Chondrocyte (in vitro differentiated cells): ENCODE measurements at regions not wholly inside any gene's neighbourhood (a gene's known extent, or its start where the extent isn't known, plus 50 kb on each side); places are given as distances from the start of the nearest gene placed in this dataset.

Experiments
- DNase-seq: peaks from one replicate; pipeline ENCODE4 v3.0.0; 2021; ENCODE audit warnings: mixed read lengths, low spot score
- H3K27ac Mint-ChIP-seq: one replicate; pipeline ENCODE4 v1.8.0; 2021; ENCODE audit warnings: mild to moderate bottlenecking, moderate library complexity, mixed read lengths; ENCODE audit not compliant: unreplicated experiment
- H3K27me3 Mint-ChIP-seq: 2 replicates; pipeline ENCODE4 v1.8.0; 2021; ENCODE audit warnings: low read depth, mixed read lengths
- H3K36me3 Mint-ChIP-seq: 2 replicates; pipeline ENCODE4 v1.8.0; 2021; ENCODE audit warnings: low read depth, mixed read lengths
- H3K4me1 Mint-ChIP-seq: 2 replicates; pipeline ENCODE4 v1.8.0; 2021; ENCODE audit warnings: low read depth, mild to moderate bottlenecking, mixed read lengths
- H3K4me3 Mint-ChIP-seq: one replicate; pipeline ENCODE4 v1.8.0; 2021; ENCODE audit warnings: mild to moderate bottlenecking, moderate library complexity, mixed read lengths; ENCODE audit not compliant: unreplicated experiment
- H3K9me3 Mint-ChIP-seq: 2 replicates; pipeline ENCODE4 v1.8.0; 2021; ENCODE audit warnings: low read depth, mixed read lengths
- TF ChIP-seq, protein P1 (sequence below): fragments of 200-600 bp; sonication (generic); IDR thresholded peaks from 2 replicates; pipeline ENCODE4 v1.5.0; 2021; ENCODE audit warnings: antibody characterized with exemption, mild to moderate bottlenecking, moderate library complexity

DNA sequence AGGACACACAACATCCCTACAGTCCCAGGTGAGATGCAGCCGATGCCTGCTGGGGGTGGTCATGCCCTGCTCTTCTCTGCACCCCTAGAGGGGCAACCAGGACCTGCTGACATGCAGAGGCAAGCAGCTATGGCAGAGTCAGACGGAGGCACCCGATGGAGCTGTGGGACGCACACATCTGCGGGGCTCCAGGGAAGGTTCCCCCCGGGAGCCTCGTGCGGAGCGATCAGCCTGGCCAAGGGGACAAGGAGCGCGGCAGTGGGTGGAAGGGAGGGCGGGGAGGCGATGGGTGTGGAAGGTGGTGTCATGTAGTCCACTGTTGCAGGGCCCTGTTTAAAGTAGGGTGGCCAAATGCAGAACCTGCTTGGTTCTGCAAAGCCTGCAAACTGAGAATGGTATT, 143.0 kb upstream of the AJAP1 start:
- Mint-ChIP-seq H3K4me1 (no peaks in the 10 kb centered on the region), H3K36me3 (no peaks in the 10 kb centered on the region), H3K27me3 (peaks cover 2% of the 10 kb centered on the region), H3K4me3 (no peak overlapping the region), H3K27ac (no peak overlapping the region), H3K9me3 (peaks cover 19% of the 10 kb centered on the region)
- DNase-seq: no peak
- TF ChIP-seq, protein P1, sequence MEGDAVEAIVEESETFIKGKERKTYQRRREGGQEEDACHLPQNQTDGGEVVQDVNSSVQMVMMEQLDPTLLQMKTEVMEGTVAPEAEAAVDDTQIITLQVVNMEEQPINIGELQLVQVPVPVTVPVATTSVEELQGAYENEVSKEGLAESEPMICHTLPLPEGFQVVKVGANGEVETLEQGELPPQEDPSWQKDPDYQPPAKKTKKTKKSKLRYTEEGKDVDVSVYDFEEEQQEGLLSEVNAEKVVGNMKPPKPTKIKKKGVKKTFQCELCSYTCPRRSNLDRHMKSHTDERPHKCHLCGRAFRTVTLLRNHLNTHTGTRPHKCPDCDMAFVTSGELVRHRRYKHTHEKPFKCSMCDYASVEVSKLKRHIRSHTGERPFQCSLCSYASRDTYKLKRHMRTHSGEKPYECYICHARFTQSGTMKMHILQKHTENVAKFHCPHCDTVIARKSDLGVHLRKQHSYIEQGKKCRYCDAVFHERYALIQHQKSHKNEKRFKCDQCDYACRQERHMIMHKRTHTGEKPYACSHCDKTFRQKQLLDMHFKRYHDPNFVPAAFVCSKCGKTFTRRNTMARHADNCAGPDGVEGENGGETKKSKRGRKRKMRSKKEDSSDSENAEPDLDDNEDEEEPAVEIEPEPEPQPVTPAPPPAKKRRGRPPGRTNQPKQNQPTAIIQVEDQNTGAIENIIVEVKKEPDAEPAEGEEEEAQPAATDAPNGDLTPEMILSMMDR: no peak

DNA sequence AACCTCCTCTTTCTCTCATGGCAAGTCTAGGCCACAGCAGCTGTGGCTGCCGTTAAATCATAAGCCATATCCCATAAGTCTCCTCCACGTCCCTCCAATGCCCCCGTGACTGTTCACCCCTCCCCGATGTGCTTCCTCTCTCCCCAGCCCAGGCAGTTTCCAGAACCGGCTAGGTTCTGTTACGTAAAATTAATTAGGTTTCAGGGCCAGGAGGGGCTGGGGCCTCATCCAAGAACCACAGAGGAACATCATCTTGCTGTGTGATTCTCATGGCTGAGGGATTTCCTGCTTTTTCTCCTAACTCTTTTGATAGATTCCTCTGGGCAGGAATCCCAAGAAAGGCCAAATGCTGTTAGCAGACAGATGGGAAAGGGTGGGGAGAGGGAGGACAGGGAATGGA, 141.8 kb upstream of the AJAP1 start:
- H3K27ac Mint-ChIP-seq: no peak overlapping the region
- no peak for DNase-seq
- peaks cover 2% of the 10 kb centered on the region for H3K27me3 Mint-ChIP-seq
- H3K9me3 Mint-ChIP-seq: peaks cover 21% of the 10 kb centered on the region
- no peaks in the 10 kb centered on the region for H3K36me3 Mint-ChIP-seq
- H3K4me1 Mint-ChIP-seq: no peaks in the 10 kb centered on the region
- TF ChIP-seq, protein P1: no peak
- H3K4me3 Mint-ChIP-seq: no peak overlapping the region

DNA sequence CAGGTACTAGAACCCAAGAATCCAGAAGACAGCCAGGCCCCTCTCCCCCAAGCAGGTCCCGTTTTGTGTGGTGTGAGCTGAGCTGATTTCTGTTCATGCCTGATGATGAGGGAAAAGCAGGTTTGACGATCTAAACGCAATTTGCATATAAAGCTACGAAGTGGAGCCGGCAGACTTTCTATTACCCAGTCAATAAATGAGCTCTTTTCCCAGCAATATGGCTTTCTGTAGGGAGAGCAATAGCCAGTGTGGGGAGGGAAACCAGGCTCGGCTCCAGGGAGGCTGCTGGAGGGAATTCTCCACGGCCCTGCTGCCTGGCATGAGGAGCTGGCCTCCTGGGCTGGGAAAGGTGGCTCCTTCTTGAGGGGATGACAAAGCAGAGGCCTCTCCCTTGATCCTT, 140.7 kb upstream of the AJAP1 start:
- peaks cover 30% of the 10 kb centered on the region for H3K9me3 Mint-ChIP-seq
- DNase-seq: no peak
- no peak overlapping the region for H3K4me3 Mint-ChIP-seq
- H3K27ac Mint-ChIP-seq: no peak overlapping the region
- TF ChIP-seq, protein P1: no peak
- H3K27me3 Mint-ChIP-seq: peaks cover 2% of the 10 kb centered on the region
- H3K4me1 Mint-ChIP-seq: no peaks in the 10 kb centered on the region
- no peaks in the 10 kb centered on the region for H3K36me3 Mint-ChIP-seq

DNA sequence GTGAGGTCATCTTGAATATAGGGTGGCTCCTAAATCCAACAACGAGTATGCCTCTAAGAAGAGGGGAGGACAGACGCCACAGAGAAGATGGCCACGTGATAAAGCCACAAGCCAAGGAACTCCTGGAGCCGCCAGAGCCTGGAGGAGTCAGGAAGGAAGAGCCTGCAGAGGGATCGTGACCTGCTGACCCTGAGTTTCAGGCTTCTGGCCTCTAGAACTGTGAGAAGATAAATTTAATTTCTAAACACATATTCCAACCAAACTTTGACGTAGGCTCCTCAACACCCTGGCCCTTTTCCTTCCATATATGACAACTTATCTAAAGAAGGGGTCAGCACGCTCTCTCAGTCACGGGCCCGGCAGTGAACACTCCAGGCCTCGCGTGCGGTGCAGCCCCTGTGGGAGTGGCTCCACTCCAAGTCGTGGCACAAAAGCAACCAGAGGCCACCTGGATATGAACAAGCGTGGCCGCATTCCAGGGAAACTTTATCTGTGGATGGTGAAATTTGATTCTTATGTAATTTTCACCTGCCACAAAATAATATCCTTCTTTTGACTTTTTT, 138.6 kb upstream of the AJAP1 start:
- no peaks in the 10 kb centered on the region for H3K27me3 Mint-ChIP-seq
- peaks cover 40% of the 10 kb centered on the region for H3K9me3 Mint-ChIP-seq
- TF ChIP-seq, protein P1: no peak
- no peaks in the 10 kb centered on the region for H3K36me3 Mint-ChIP-seq
- H3K4me3 Mint-ChIP-seq: no peak overlapping the region
- no peak for DNase-seq
- no peak overlapping the region for H3K27ac Mint-ChIP-seq
- no peaks in the 10 kb centered on the region for H3K4me1 Mint-ChIP-seq

DNA sequence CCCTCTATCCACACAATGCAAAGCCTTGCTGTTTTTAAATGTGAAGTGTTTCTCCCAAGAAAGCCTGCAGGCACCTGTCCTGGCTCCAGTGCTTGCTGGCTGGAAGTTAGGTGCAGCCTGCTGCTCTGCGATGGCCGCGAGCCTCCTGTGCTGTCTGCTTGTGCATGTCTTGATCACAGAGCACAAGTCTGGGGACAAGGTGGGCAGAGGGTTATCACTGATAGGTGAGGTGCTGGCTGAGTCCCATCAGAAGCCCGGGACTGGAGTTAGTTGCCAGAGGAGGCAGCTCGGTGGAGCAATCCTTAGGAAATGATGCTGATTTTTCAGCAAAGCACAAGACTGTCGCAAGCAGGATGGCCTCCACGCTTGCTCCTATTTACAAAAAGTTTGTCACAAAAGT, 137.8 kb upstream of the AJAP1 start:
- no peak for DNase-seq
- Mint-ChIP-seq H3K36me3 (no peaks in the 10 kb centered on the region), H3K4me1 (no peaks in the 10 kb centered on the region), H3K27me3 (no peaks in the 10 kb centered on the region), H3K27ac (no peak overlapping the region), H3K4me3 (no peak overlapping the region), H3K9me3 (peaks cover 38% of the 10 kb centered on the region)
- TF ChIP-seq, protein P1: no peak
